ENCODE measurements at regions not wholly inside any gene's neighbourhood (a gene's known extent, or its start where the extent isn't known, plus 50 kb on each side); places are given as distances from the start of the nearest gene placed in this dataset.
A peak's percentile ranks its signal among the peaks of the same experiment; 100 is the strongest.
"Not testable (repeated sequence)": the region's sequence is repeated elsewhere in the genome, so short reads cannot be mapped to it uniquely, and the experiment has no call there.

DNA sequence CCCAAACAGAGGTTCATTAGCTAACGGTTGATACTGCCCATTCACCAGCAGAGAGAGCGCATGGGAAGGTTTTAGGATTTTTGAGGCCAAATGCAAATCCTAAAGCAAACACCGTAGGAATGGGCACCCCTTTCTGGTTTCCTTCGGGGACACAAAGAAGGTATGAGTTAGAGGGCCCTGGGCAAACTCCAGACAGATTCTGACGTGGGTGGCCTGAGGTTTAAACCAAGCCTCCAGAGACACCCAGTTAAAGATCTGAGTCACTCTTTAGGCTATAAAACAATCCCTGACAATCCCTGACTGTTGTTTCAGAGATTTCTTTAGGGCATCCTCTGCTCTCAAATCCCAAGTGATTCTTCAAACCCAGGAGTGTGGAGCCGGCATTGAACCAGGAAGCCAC lies 262.2 kb upstream of the USP9Y start:
- DNase-seq; H3K4me3 Mint-ChIP-seq; H3K9me3 Mint-ChIP-seq; POLR2A ChIA-PET; H3K4me1 Mint-ChIP-seq; ATAC-seq (ENCODE audit: low read depth); H3K27ac Mint-ChIP-seq; H3K36me3 Mint-ChIP-seq; H3K27me3 Mint-ChIP-seq: not testable (repeated sequence)

DNA sequence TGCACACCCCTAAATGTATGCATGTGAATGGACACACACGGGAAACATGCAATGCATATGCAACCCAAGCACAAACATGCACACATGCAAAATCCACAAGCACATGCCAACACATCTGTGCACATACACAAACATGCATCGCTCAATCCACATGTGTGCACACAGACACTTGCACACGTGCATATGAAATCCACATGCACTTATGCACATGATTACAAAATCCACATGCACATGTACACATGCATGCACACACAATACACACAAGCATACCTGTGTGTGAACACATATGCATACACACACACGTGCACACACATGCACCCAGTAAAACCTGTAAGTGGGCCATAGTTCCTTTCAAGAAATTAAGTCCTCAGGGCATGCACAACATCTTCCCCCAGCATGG lies 256.8 kb upstream of the USP9Y start:
- H3K4me3 Mint-ChIP-seq = no peak overlapping the region
- no peak overlapping the region for H3K27ac Mint-ChIP-seq
- no peaks in the 10 kb centered on the region for H3K36me3 Mint-ChIP-seq
- no peaks in the 10 kb centered on the region for H3K27me3 Mint-ChIP-seq
- no peaks in the 10 kb centered on the region for H3K4me1 Mint-ChIP-seq
- POLR2A ChIA-PET = no interaction called here
- H3K9me3 Mint-ChIP-seq = peaks cover 2% of the 10 kb centered on the region
- ATAC-seq (ENCODE audit: low read depth) = no peak
- DNase-seq = no peak

DNA sequence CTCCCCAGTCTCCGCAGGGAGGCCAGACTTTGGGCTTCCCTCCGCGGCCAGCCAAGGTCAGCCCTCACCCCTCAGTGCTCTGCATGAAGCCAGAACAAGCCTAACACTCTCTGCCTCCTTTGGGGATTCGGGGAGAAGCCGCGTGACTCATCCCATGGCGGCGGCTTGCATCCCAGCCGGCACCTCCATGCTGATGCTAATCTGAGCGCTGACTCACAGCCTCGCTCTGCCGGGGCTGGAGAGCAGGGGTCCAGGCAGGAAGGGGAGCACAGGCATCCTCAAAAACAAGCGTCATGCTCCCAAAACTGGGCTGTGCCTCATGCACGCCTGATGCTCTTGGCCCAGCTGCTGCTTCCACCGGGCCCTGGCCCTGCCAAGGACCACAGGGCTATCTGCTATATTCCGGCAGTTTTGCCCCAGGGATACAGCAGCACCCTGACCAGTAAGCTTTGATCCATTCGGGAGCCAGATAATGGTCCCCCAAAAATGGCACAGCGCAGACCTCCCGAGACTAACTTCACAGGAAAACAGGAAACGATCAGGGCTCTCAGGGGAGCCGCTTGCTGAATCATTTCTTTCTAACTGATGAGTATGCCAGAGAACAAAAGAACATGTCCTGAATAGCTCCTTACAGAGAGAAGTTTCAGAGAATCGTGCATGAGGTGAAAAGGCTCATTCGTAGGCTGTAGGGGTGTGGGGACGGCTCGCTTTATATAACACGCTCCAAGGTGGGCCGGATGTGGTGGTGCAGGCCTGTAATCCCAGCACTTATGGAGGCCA lies 254.4 kb upstream of the USP9Y start:
- H3K36me3 Mint-ChIP-seq; H3K4me3 Mint-ChIP-seq; DNase-seq; H3K27me3 Mint-ChIP-seq; H3K9me3 Mint-ChIP-seq; H3K27ac Mint-ChIP-seq; H3K4me1 Mint-ChIP-seq; ATAC-seq (ENCODE audit: low read depth); POLR2A ChIA-PET: not testable (repeated sequence)

DNA sequence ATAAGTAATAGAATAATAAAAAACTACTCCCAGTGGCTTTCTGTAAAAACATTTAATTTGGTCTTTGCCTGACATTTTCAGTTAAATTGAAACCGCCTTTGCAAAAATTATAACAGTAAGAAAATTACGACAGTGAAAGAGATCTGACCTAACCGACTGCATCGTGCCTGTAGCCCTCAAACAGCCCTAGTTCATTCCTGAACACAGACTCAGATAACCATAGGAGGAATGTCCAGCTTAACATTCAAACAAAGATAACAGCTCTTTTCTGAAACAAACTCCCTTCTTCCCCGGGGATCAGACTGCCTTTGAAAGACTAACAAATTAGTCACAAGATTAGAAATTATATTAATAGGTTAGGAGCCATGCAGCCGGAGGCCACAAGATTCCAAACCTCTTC lies 252.5 kb upstream of the USP9Y start:
- H3K27me3 Mint-ChIP-seq; H3K36me3 Mint-ChIP-seq; H3K4me3 Mint-ChIP-seq; ATAC-seq (ENCODE audit: low read depth); POLR2A ChIA-PET; H3K9me3 Mint-ChIP-seq; H3K27ac Mint-ChIP-seq; DNase-seq; H3K4me1 Mint-ChIP-seq: not testable (repeated sequence)

DNA sequence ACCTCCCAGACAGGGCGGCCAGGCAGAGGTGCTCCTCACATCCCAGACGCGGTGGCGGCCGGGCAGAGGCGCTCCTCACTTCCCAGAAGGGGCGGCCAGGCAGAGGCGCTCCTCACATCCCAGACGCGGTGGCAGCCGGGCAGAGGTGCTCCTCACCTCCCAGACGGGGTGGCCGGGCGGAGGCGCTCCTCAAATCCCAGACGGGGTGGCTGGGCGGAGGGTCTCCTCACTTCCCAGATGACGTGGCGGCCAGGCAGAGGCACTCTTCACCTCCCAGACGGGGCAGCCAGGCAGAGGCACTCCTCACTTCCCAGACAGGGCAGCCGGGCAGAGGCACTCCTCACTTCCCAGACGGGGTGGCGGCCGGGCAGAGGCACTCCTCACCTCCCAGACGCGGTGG lies 247.7 kb upstream of the USP9Y start:
- H3K9me3 Mint-ChIP-seq; H3K27ac Mint-ChIP-seq; POLR2A ChIA-PET; DNase-seq; H3K4me1 Mint-ChIP-seq; H3K36me3 Mint-ChIP-seq; H3K27me3 Mint-ChIP-seq; ATAC-seq (ENCODE audit: low read depth); H3K4me3 Mint-ChIP-seq: not testable (repeated sequence)

DNA sequence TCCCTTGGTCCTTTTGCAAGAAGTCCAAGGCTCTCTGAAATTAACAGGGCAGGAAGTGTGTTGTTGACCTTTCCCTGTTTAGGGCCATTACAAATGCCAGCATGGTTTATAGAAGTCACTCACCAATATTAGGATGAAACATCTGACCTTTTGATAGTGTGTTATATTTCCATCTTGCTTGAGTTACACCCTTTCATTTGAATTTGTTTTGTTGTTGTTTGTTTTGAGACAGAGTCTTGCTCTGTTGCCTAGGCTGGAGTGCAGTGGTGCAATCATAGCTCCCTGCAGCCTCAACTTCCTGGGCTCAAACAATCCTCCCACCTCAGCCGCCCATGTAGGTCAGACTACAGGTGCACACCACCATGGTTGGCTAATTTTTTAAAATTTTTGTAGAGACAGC lies 241.1 kb upstream of the USP9Y start:
- no peak for ATAC-seq (ENCODE audit: low read depth)
- no peaks in the 10 kb centered on the region for H3K4me1 Mint-ChIP-seq
- H3K27me3 Mint-ChIP-seq = no peaks in the 10 kb centered on the region
- no peak for DNase-seq
- no peak overlapping the region for H3K4me3 Mint-ChIP-seq
- no peak overlapping the region for H3K27ac Mint-ChIP-seq
- POLR2A ChIA-PET = no interaction called here
- H3K9me3 Mint-ChIP-seq = no peaks in the 10 kb centered on the region
- H3K36me3 Mint-ChIP-seq = no peaks in the 10 kb centered on the region

DNA sequence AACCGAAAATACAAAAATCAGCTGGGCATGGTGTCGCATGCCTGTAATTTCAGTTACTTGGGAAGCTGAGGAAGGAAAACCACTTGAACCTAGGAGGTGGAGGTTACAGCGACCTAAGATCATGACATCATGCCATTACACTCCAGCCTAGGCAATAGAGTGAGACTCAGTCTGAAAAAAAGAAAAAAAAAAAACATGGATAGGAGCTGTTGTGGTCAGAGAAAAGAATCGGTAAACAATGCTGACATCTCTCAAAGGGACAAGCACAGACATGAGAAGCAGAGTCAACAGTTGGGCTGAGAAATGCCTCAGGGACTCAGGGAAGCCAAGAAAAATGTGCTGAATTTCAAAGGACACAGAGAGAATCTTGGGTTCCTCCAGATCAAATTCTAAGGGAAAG lies 236.9 kb upstream of the USP9Y start:
- ATAC-seq (ENCODE audit: low read depth) = no peak
- H3K36me3 Mint-ChIP-seq = no peaks in the 10 kb centered on the region

DNA sequence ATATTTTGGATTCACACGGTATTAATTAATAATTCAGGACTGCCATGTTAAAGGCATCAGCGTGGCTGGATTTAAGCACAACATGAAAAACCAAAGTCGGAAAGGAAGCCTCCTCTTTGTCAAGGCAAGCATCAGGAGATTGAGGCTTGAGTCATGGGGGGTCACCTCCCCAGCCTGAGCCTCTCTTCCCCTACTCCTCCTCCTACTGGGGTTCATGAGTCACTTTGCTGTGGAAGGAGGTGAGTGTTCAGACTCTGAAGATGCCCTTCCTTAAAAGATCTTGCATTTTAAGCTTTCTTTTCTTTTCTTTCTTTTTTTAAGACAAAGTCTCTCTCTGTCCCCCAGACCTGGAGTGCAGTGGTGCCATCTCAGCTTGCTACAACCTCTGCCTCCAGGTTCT lies 235.3 kb upstream of the USP9Y start:
- ATAC-seq (ENCODE audit: low read depth) = no peak
- peaks cover 1% of the 10 kb centered on the region for H3K4me1 Mint-ChIP-seq
- POLR2A ChIA-PET = no interaction called here

More for the DNA sequence above, 236.9 kb upstream of the USP9Y start:
- POLR2A ChIA-PET = no interaction called here
- no peak overlapping the region for H3K27ac Mint-ChIP-seq
- H3K27me3 Mint-ChIP-seq = no peaks in the 10 kb centered on the region
- peaks cover 3% of the 10 kb centered on the region for H3K9me3 Mint-ChIP-seq
- no peak for DNase-seq
- no peak overlapping the region for H3K4me3 Mint-ChIP-seq
- H3K4me1 Mint-ChIP-seq = peaks cover 1% of the 10 kb centered on the region

DNA sequence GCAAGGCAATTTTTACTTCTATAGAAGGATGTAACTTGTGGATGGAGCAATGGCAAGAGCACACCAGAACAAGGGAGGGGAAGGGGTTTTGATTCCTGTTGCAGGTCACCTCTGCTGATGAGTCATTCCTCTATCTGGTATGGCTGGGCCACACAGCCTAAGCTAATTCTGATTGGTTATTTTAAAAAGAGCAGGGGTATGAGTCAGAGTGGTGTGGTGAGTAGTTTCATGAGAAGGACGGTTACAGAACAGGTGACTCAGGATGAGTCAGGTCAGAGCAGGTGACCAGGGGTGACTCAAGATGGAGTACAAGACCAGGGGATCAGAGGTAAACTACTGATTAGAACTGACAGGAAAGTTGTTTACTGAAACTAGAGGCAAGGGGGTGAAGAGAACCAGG lies 231.9 kb upstream of the USP9Y start:
- Mint-ChIP-seq H3K27me3 (no peaks in the 10 kb centered on the region), H3K9me3 (peaks cover 4% of the 10 kb centered on the region), H3K4me1 (peaks cover 1% of the 10 kb centered on the region), H3K4me3 (no peak overlapping the region), H3K27ac (no peak overlapping the region), H3K36me3 (no peaks in the 10 kb centered on the region)
- POLR2A ChIA-PET = no interaction called here
- DNase-seq (no peak), ATAC-seq (ENCODE audit: low read depth) (no peak)

More for the DNA sequence above, 235.3 kb upstream of the USP9Y start:
- no peak for DNase-seq
- H3K27me3 Mint-ChIP-seq = no peaks in the 10 kb centered on the region
- peaks cover 4% of the 10 kb centered on the region for H3K9me3 Mint-ChIP-seq
- H3K27ac Mint-ChIP-seq = no peak overlapping the region
- no peaks in the 10 kb centered on the region for H3K36me3 Mint-ChIP-seq
- H3K4me3 Mint-ChIP-seq = no peak overlapping the region

DNA sequence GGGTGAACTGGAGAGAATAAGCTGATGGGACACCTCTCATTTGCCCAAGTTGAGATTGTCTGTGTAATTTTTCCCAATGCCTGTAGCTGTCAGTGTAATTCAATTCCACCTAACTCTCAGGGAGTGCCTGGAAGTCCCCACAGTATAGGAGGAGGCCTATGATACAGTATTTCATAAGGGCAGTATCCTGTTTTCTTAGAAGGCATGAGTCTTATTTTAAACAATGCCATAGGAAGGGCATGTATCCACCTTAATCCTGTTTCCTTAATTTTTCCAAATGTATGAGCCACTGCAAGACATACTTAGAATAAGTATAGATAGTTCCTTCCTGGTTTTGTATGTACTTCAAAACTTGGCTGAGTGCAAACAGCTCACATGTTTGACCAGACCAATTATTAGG lies 226.6 kb upstream of the USP9Y start:
- Mint-ChIP-seq H3K4me3 (no peak overlapping the region), H3K36me3 (no peaks in the 10 kb centered on the region), H3K4me1 (no peaks in the 10 kb centered on the region), H3K27ac (no peak overlapping the region), H3K9me3 (no peaks in the 10 kb centered on the region), H3K27me3 (no peaks in the 10 kb centered on the region)
- POLR2A ChIA-PET = no interaction called here
- no peak for ATAC-seq (ENCODE audit: low read depth)
- DNase-seq = no peak

DNA sequence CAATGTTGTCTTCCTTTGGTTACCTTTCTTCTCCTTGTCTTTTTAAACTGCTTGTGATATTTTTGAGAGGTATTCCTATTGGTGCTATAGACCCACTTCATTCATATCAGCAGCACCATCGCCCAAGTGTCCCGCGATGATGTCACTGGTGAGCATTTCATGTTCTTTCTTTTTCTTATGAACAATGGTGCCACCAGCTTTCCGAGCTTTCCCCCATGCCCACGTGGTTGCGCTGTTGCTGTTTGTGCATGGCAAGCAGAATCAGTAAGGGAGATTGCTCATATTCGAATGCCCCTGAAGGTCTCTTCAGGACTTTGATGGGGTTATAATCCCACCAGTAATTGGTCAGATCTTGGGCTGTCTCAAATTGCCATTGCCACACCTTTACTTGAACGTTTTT lies 221.6 kb upstream of the USP9Y start:
- H3K27ac Mint-ChIP-seq = no peak overlapping the region
- POLR2A ChIA-PET = no interaction called here
- H3K9me3 Mint-ChIP-seq = peaks cover under 1% of the 10 kb centered on the region
- no peak overlapping the region for H3K4me3 Mint-ChIP-seq
- DNase-seq = peak; percentile 25
- peak; percentile 47 for ATAC-seq (ENCODE audit: low read depth)
- H3K36me3 Mint-ChIP-seq = no peaks in the 10 kb centered on the region
- no peaks in the 10 kb centered on the region for H3K27me3 Mint-ChIP-seq
- H3K4me1 Mint-ChIP-seq = no peaks in the 10 kb centered on the region

DNA sequence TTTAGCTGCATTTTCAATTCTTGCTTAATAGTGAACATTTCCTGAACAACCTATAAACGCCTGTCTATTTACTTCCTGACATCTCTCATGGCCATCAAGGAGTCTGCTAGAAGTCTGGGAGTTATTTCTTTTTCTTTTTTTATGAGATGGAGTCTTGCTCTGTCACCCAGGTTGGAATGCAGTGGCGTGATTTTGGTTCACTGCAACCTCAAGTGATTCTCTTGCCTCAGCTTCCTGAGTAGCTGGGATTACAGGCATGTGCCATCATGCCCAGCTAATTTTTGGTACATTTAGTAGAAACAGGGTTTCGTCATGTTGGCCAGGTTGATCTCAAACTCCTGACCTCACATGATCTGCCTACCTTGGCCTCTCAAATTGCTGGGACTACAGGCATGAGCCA lies 217.6 kb upstream of the USP9Y start:
- Mint-ChIP-seq H3K4me3 (no peak overlapping the region), H3K4me1 (no peaks in the 10 kb centered on the region), H3K36me3 (no peaks in the 10 kb centered on the region), H3K27me3 (peaks cover 3% of the 10 kb centered on the region), H3K9me3 (peaks cover 3% of the 10 kb centered on the region), H3K27ac (no peak overlapping the region)
- no peak for ATAC-seq (ENCODE audit: low read depth)
- POLR2A ChIA-PET = no interaction called here
- no peak for DNase-seq

DNA sequence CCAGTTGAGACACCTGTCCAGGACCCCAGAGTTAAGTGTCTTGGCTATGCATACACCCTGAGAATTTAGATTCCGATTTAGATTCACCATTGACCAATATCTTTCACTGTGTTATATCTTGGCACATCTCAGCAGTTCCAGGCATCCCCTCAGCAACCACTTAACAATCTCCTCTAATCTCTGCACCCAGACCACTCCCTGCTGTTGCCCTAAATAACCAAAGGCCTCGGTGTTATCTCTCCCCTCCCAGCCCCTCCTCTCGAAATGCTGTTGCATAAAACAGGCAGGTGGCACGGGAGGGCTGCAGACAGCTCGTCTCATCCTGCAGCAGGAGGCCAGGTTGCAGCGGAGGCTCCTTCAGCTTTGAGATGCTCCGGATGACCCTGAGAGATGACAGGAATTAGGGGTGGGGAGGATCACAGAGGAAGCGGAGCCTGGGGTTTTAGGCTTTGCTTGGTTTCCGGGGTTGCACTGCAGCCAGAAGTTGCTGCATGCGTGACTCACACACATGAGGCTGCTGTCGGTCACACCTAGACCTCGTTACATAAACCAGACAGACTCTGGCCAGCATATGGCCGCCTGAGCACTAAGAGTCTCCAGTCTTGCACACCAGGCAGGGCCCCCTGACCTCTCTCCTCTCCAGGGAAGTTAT lies 210.3 kb upstream of the USP9Y start:
- H3K36me3 Mint-ChIP-seq = no peaks in the 10 kb centered on the region
- no peak overlapping the region for H3K27ac Mint-ChIP-seq
- POLR2A ChIA-PET = no interaction called here
- no peak for ATAC-seq (ENCODE audit: low read depth)
- no peaks in the 10 kb centered on the region for H3K4me1 Mint-ChIP-seq
- H3K27me3 Mint-ChIP-seq = peaks cover 1% of the 10 kb centered on the region
- DNase-seq = no peak
- no peak overlapping the region for H3K4me3 Mint-ChIP-seq
- no peaks in the 10 kb centered on the region for H3K9me3 Mint-ChIP-seq

DNA sequence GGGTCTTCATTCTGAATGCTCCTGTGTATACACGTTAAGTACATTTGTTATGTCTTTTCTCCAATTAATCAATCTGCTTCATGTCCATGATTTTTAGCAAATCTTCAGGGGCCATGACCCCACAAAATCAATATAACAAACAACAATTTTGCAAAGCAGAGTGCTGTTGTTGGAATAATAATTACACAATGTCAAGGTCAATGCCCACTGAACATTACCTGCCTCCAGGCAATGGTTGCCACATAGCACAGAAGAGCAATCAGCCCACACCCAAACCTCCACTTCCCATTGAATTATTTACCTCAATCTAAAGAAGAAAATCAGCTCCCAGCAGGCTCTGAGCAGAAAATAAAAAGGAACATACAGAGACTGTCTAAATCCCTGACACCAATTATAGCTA lies 208.8 kb upstream of the USP9Y start:
- Mint-ChIP-seq H3K27me3 (no peaks in the 10 kb centered on the region), H3K27ac (no peak overlapping the region), H3K4me1 (no peaks in the 10 kb centered on the region), H3K9me3 (no peaks in the 10 kb centered on the region), H3K4me3 (no peak overlapping the region), H3K36me3 (no peaks in the 10 kb centered on the region)
- ATAC-seq (ENCODE audit: low read depth) = no peak
- DNase-seq = no peak
- POLR2A ChIA-PET = no interaction called here

All from activated naive CD8-positive, alpha-beta T cell treated with anti-CD3 and anti-CD28 coated beads, Interleukin-2, amount 10 ng/mL, durations not matched to agents 7 days and 5 days (primary cell).